MCF 10A (cell line): ENCODE measurements at regions not wholly inside any gene's neighbourhood (a gene's known extent, or its start where the extent isn't known, plus 50 kb on each side); places are given as distances from the start of the nearest gene placed in this dataset.

ENCODE experiments used
- BruUV-seq: library from RNA; stranded (reverse); fragments of 400-500 nt; replicated peaks from 2 replicates; lab custom pipeline; 2021; lab: Mats Ljungman, UMichigan
- CTCF ChIA-PET: fragments of 300-600 bp; sonication (Branson Sonifier 250); formaldehyde crosslinking; extraction: SDS; loops from one replicate; lab custom pipeline; 2021; ENCODE audit warnings: antibody characterized with exemption, inconsistent platforms; lab: Yijun Ruan, JAX
- POLR2A ChIA-PET: fragments of 300-600, 350-650 bp; sonication (Branson Sonifier 250); formaldehyde crosslinking; extraction: SDS; loops from one replicate; lab custom pipeline; 2020; ENCODE audit warnings: antibody characterized with exemption, inconsistent platforms; lab: Yijun Ruan, JAX
- DNase-seq: peaks from one replicate; pipeline ENCODE4 v3.0.0-alpha.2; 2018; ENCODE audit not compliant: unreplicated experiment
- H3K27ac Mint-ChIP-seq: one replicate; pipeline ENCODE4 v1.8.0; 2022; ENCODE audit warnings: mild to moderate bottlenecking, low read depth, mixed read lengths; ENCODE audit not compliant: unreplicated experiment
- H3K27me3 Mint-ChIP-seq: one replicate; pipeline ENCODE4 v1.8.0; 2022; ENCODE audit warnings: mixed read lengths; ENCODE audit not compliant: insufficient read depth, unreplicated experiment
- H3K36me3 Mint-ChIP-seq: one replicate; pipeline ENCODE4 v1.8.0; 2022; ENCODE audit warnings: mild to moderate bottlenecking, moderate library complexity, mixed read lengths; ENCODE audit not compliant: insufficient read depth, unreplicated experiment
- H3K4me1 Mint-ChIP-seq: one replicate; pipeline ENCODE4 v1.8.0; 2022; ENCODE audit warnings: mixed read lengths; ENCODE audit not compliant: insufficient read depth, unreplicated experiment
- H3K4me3 Mint-ChIP-seq: one replicate; pipeline ENCODE4 v1.8.0; 2022; ENCODE audit warnings: mild to moderate bottlenecking, moderate library complexity, mixed read lengths; ENCODE audit not compliant: unreplicated experiment
- H3K9me3 Mint-ChIP-seq: one replicate; pipeline ENCODE4 v1.8.0; 2022; ENCODE audit warnings: mixed read lengths; ENCODE audit not compliant: unreplicated experiment
- intact Hi-C: fragments of 100-400 bp; cut with micrococcal nuclease; formaldehyde crosslinking; loops from 2 replicates; pipeline ENCODE4 v1.14.1; 2022
- TF ChIP-seq, protein P1 (sequence below): fragments of 200-600 bp; IDR thresholded peaks from one replicate; pipeline ENCODE4 v1.8.0; 2022; ENCODE audit warnings: antibody characterized with exemption, mild to moderate bottlenecking; ENCODE audit not compliant: unreplicated experiment

DNA sequence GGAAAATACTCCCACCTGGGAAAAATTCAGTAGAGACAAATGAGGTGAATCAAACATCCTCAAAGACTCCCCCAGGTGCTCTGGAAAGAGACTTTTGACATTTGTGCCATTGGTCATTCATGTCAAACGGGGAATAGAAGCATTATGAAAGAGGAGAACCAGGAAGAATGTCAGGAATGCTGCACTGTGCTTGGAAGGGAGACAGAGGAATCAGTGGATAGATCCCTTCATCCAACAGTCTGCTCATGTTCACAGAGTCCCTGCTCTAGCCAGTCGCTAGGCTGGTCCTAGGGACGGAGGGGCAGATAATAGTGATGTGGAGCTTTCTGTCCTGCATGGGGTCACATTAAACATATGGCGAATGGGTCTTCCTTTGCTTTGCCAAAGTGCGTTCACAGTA, 384.4 kb downstream of the FGF9 start:
- H3K27ac Mint-ChIP-seq, result no peak overlapping the region
- H3K9me3 Mint-ChIP-seq, result no peaks in the 10 kb centered on the region
- intact Hi-C loops, result no loop called here
- POLR2A ChIA-PET, result no interaction called here
- no peaks in the 10 kb centered on the region for H3K4me1 Mint-ChIP-seq
- DNase-seq, result no peak
- TF ChIP-seq, protein P1, sequence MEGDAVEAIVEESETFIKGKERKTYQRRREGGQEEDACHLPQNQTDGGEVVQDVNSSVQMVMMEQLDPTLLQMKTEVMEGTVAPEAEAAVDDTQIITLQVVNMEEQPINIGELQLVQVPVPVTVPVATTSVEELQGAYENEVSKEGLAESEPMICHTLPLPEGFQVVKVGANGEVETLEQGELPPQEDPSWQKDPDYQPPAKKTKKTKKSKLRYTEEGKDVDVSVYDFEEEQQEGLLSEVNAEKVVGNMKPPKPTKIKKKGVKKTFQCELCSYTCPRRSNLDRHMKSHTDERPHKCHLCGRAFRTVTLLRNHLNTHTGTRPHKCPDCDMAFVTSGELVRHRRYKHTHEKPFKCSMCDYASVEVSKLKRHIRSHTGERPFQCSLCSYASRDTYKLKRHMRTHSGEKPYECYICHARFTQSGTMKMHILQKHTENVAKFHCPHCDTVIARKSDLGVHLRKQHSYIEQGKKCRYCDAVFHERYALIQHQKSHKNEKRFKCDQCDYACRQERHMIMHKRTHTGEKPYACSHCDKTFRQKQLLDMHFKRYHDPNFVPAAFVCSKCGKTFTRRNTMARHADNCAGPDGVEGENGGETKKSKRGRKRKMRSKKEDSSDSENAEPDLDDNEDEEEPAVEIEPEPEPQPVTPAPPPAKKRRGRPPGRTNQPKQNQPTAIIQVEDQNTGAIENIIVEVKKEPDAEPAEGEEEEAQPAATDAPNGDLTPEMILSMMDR, result no peak
- H3K4me3 Mint-ChIP-seq, result no peak overlapping the region
- CTCF ChIA-PET, result no interaction called here
- H3K36me3 Mint-ChIP-seq, result no peaks in the 10 kb centered on the region
- H3K27me3 Mint-ChIP-seq, result no peaks in the 10 kb centered on the region
- BruUV-seq, result no TSS peak

DNA sequence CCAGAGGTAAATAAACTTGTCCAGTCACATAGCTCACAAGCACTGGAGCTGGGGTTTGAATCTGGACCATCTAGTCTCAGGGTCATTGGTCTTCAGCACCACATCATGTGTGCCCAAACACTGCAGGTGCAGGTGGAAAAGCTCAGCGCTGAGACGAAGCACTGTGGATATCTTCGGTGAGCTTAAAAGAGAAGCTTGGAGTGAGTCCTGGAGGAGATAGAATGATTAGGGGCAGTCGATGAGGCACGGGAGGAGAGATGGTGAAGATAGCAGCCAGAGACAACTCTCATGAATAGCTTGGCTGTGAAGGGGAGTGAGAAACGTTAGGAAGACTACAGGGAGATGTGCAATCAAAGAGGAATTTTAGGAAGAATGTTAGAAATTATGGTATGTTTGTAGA, 389.3 kb downstream of the FGF9 start:
- no peaks in the 10 kb centered on the region for H3K9me3 Mint-ChIP-seq
- CTCF ChIA-PET, result interaction anchor here (0.5 to 0.6 kb wide), 2 partner anchors 15 to 23 kb away, joined by 3 to 4 read pairs; no protein-coding TSS in a partner anchor
- no peak overlapping the region for H3K4me3 Mint-ChIP-seq
- POLR2A ChIA-PET, result interaction anchor here (0.9 kb wide), 1 partner anchor 10 kb away, joined by 4 read pairs; no protein-coding TSS in a partner anchor
- H3K4me1 Mint-ChIP-seq, result no peaks in the 10 kb centered on the region
- H3K36me3 Mint-ChIP-seq, result no peaks in the 10 kb centered on the region
- H3K27ac Mint-ChIP-seq, result no peak overlapping the region
- no TSS peak for BruUV-seq
- DNase-seq, result no peak
- intact Hi-C loops, result no loop called here
- TF ChIP-seq, protein P1, result no peak
- H3K27me3 Mint-ChIP-seq, result no peaks in the 10 kb centered on the region

DNA sequence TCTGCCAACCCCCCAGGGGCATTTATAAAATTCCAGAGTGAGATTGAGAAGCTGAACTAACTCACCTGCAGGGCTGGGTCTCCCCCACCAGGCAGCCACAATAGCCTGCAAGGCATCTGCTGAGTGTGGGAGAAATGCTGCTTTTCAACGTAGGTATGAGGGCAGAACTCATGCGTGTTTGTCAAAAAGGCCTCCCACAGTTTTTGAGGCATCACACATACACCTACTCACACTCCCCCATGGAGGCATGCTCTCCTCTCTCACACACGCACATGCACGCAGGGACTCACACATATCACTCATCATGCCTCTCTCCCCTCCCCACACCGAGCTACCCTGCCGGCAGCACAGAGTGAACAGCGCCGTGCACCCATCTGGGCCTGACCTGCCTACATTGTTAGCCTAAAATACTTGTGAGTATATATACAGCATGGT, 390.5 kb downstream of the FGF9 start:
- Mint-ChIP-seq H3K4me3 (no peak overlapping the region), H3K4me1 (no peaks in the 10 kb centered on the region), H3K27me3 (no peaks in the 10 kb centered on the region), H3K27ac (no peak overlapping the region), H3K36me3 (no peaks in the 10 kb centered on the region), H3K9me3 (no peaks in the 10 kb centered on the region)
- CTCF ChIA-PET, result no interaction called here
- intact Hi-C loops, result no loop called here
- no TSS peak for BruUV-seq
- TF ChIP-seq, protein P1, result no peak
- DNase-seq, result no peak
- POLR2A ChIA-PET, result no interaction called here

DNA sequence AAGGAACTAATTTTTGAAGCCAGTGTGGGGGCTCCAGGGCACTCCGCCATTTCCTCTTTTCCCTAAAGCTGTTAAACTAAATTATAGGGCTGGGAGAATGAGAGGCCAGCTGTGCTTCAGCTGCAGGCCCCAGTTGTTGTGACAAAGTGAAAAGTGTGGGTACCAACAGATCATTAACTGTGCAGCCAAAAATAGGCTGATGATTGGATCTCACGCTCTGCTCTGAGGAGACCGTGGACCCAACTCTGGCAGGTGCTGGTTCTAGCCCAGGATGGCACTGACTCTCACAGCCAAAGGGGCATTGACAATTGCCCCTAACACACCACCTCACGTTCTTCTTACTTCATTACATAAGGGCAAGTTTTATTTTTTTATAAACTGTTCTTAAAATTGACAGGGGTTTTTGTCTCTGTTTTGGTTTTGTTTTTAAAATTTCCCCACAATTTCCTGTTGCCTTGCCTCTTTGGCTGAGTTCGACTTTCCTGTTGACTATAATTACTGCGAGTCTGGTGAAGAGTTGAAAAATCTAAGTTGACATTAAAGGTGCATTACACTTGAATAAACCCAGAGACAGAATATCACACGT, 391.0 kb downstream of the FGF9 start:
- ChIA-PET POLR2A (no interaction called here), CTCF (no interaction called here)
- intact Hi-C loops, result no loop called here
- Mint-ChIP-seq H3K27me3 (no peaks in the 10 kb centered on the region), H3K4me1 (no peaks in the 10 kb centered on the region), H3K36me3 (no peaks in the 10 kb centered on the region), H3K9me3 (peaks cover 3% of the 10 kb centered on the region), H3K27ac (no peak overlapping the region), H3K4me3 (no peak overlapping the region)
- no TSS peak for BruUV-seq
- no peak for DNase-seq
- TF ChIP-seq, protein P1, result no peak
